ENCODE measurements at regions not wholly inside any gene's neighbourhood (a gene's known extent, or its start where the extent isn't known, plus 50 kb on each side); places are given as distances from the start of the nearest gene placed in this dataset.
A peak's percentile ranks its signal among the peaks of the same experiment; 100 is the strongest.

- DNase-seq (ENCODE audit: low read depth): peak; percentile 92
- H3K4me3 ChIP-seq (ENCODE audit: low read depth, low read length): no peak overlapping the region
- TF ChIP-seq CTCF (conservative IDR thresholded peaks at IDR 0.05; ENCODE audit: low read depth, low read length): no peak
These were observed 207.6 kb downstream of the CETN3 start for GRCh38 chr5:90201923-90202322.

DNA sequence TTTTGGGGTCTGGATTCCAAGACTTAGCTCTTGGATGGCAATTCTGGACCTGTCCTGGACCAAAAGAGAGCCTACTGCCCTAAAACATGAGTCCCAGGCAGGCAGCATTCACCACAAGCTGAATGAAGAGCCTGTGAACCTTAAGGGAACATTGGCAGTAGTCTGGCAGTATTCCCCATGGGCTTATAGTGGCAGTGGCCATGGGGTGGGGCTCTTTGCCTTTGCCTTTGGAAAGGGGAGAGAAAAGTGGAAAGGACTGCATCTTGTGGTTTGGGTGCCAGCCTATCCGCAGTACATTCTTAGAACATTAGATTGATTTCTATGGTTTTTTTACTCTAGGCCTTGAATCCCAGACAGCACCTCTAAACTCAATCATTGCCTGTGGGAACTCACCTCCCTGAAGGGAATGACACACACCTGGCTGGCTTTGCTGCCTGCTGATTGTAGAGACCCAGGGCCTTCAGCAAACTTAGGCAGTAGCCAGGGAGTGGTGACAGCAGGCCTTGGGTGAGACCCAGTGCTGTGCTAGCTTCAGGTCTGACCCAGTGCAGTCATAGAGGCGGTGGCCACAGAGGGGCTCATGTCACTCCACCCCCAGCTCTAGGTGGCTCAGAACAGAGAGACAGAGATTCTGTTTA, 216.3 kb downstream of the CETN3 start:
- no peak overlapping the region for H3K4me3 ChIP-seq (ENCODE audit: low read depth, low read length)
- no peak for TF ChIP-seq CTCF (conservative IDR thresholded peaks at IDR 0.05; ENCODE audit: low read depth, low read length)
- no peak for DNase-seq (ENCODE audit: low read depth)

- no peak overlapping the region for H3K4me3 ChIP-seq (ENCODE audit: low read depth, low read length)
- no peak for TF ChIP-seq CTCF (conservative IDR thresholded peaks at IDR 0.05; ENCODE audit: low read depth, low read length)
- no peak for DNase-seq (ENCODE audit: low read depth)
These were observed 218.1 kb downstream of the CETN3 start for GRCh38 chr5:90191352-90192045.

DNA sequence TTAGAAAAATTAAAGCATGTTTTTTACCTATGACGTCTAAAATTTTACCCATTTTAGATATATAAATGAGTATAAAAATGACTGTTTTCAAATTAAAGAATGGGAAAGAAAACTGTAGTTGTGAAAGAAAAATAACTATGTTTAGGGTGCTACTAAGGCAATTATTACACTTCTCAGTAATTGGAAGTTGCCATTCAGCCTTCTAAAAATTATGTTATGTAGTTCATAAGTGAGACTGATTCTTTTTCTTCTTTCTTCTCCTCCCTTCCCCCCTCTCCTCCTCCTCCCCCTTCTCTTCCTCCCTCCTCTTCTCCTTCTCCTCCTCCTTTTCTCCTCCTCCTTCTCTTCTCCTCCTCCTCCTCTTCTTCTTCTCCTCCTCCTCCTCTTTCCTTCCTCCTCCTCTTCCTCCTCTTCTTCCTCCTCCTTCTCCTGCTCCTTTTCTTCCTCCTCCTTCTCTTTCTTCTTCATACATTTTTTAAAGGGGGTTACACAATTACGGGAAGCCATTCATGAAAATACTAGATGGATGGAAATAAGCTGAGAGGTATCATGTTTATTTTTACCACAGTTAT, 223.6 kb downstream of the CETN3 start:
- TF ChIP-seq CTCF (conservative IDR thresholded peaks at IDR 0.05; ENCODE audit: low read depth, low read length): no peak
- no peak overlapping the region for H3K4me3 ChIP-seq (ENCODE audit: low read depth, low read length)
- no peak for DNase-seq (ENCODE audit: low read depth)

- no peak for TF ChIP-seq CTCF (conservative IDR thresholded peaks at IDR 0.05; ENCODE audit: low read depth, low read length)
- H3K4me3 ChIP-seq (ENCODE audit: low read depth, low read length): no peak overlapping the region
- no peak for DNase-seq (ENCODE audit: low read depth)
These were observed 224.8 kb downstream of the CETN3 start for GRCh38 chr5:90184764-90185163.

DNA sequence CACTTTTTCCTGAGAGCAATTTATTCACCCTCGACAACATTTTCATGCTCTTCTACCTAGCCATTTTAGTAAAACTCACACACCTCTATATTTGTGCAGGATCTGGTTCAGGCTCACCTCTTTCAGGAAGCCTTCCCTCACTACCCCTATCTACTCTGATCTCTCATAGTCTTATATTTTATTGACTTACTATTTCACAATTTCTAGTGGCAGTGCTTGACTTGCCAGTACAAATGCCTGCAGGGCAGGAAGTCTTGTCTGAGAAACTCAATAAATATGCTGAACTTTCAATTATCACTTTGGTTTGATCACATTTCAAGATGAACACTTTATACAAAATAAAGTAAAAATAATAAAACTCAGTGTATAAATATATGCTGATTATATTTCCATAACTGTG, 226.8 kb downstream of the CETN3 start:
- no peak for DNase-seq (ENCODE audit: low read depth)
- TF ChIP-seq CTCF (conservative IDR thresholded peaks at IDR 0.05; ENCODE audit: low read depth, low read length): no peak
- H3K4me3 ChIP-seq (ENCODE audit: low read depth, low read length): no peak overlapping the region
